GM06990 (cell line): ENCODE measurements at regions not wholly inside any gene's neighbourhood (a gene's known extent, or its start where the extent isn't known, plus 50 kb on each side); places are given as distances from the start of the nearest gene placed in this dataset.

Source experiments
- DNase-seq: peaks from one replicate; pipeline ENCODE4 v3.0.0-alpha.2; 2011; ENCODE audit not compliant: insufficient read length; ENCODE audit errors: extremely low read depth
- H3K27me3 ChIP-seq: replicated peaks from 2 replicates; pipeline ENCODE4 v1.6.0; 2011; ENCODE audit warnings: low read length; ENCODE audit not compliant: control insufficient read depth, insufficient read depth
- H3K36me3 ChIP-seq: 2 replicates; pipeline ENCODE4 v1.5.1; 2011; ENCODE audit warnings: low read length; ENCODE audit not compliant: control insufficient read depth, insufficient read depth
- H3K4me3 ChIP-seq: replicated peaks from 2 replicates; pipeline ENCODE4 v1.5.1; 2011; ENCODE audit warnings: low read depth, mild to moderate bottlenecking, control low read depth, low read length
- TF ChIP-seq, protein P1 (sequence below): IDR thresholded peaks from 2 replicates; pipeline ENCODE4 v1.5.1; 2011; ENCODE audit warnings: low read length, control low read depth, mild to moderate bottlenecking, inconsistent platforms; ENCODE audit not compliant: insufficient read depth, poor library complexity, severe bottlenecking

- no peaks in the 10 kb centered on the region for H3K27me3 ChIP-seq
- no peak for DNase-seq
- H3K4me3 ChIP-seq, result no peak overlapping the region
- H3K36me3 ChIP-seq, result no peaks in the 10 kb centered on the region
- TF ChIP-seq, protein P1, sequence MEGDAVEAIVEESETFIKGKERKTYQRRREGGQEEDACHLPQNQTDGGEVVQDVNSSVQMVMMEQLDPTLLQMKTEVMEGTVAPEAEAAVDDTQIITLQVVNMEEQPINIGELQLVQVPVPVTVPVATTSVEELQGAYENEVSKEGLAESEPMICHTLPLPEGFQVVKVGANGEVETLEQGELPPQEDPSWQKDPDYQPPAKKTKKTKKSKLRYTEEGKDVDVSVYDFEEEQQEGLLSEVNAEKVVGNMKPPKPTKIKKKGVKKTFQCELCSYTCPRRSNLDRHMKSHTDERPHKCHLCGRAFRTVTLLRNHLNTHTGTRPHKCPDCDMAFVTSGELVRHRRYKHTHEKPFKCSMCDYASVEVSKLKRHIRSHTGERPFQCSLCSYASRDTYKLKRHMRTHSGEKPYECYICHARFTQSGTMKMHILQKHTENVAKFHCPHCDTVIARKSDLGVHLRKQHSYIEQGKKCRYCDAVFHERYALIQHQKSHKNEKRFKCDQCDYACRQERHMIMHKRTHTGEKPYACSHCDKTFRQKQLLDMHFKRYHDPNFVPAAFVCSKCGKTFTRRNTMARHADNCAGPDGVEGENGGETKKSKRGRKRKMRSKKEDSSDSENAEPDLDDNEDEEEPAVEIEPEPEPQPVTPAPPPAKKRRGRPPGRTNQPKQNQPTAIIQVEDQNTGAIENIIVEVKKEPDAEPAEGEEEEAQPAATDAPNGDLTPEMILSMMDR, result no peak
Observed at GRCh38 chr15:95600884-95601283, 729.6 kb upstream of the NR2F2 start.

GRCh38 chr15:95601525-95601924 is 729.0 kb upstream of the NR2F2 start:
- DNase-seq, result no peak
- TF ChIP-seq, protein P1, result no peak
- no peaks in the 10 kb centered on the region for H3K27me3 ChIP-seq
- H3K4me3 ChIP-seq, result no peak overlapping the region
- H3K36me3 ChIP-seq, result no peaks in the 10 kb centered on the region

DNA sequence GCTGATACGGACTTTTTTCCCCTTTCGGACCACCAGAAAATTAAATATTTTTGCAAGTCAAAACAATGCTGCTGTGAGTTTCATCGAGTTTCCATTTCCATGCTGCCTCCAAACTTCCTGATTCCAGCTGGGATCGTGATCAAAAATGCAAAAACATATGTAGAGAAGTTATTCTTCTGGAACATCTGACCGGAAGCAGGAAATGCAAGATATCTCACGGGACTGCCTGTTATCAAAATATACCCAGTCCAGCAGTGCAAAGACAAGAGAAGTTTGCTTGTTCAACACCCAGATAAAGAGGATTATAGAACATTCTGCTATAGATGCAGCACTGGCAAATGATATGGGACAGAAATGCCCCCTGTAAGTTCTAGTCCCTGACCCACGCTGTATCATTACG is 726.7 kb upstream of the NR2F2 start:
- no peak for DNase-seq
- H3K36me3 ChIP-seq, result no peaks in the 10 kb centered on the region
- H3K27me3 ChIP-seq, result no peaks in the 10 kb centered on the region
- TF ChIP-seq, protein P1, result no peak
- H3K4me3 ChIP-seq, result no peak overlapping the region

- Histone ChIP-seq H3K27me3 (no peaks in the 10 kb centered on the region), H3K36me3 (no peaks in the 10 kb centered on the region), H3K4me3 (no peak overlapping the region)
- no peak for DNase-seq
- TF ChIP-seq, protein P1, result no peak
Observed at GRCh38 chr15:95604634-95605036, 725.9 kb upstream of the NR2F2 start.

DNA sequence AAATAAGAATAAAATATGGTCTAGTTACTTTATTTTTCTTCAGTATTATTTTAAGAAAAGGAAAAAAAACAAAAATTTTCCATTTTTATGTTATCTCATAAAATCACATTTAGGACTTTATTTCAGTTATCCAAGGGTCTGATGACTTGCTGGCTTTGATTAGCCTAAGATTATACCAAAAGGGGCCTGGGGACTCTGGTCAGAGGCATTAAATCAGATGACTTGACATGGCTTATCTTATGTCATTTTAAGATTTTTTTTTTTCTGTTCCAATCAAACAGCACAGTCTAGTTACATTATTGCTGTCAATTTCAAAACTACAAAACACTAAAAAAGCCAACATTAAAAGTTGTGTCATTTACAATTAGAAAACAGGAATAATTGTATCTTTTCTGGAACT is 725.4 kb upstream of the NR2F2 start:
- Histone ChIP-seq H3K27me3 (no peaks in the 10 kb centered on the region), H3K36me3 (no peaks in the 10 kb centered on the region), H3K4me3 (no peak overlapping the region)
- DNase-seq, result no peak
- TF ChIP-seq, protein P1, result no peak

DNA sequence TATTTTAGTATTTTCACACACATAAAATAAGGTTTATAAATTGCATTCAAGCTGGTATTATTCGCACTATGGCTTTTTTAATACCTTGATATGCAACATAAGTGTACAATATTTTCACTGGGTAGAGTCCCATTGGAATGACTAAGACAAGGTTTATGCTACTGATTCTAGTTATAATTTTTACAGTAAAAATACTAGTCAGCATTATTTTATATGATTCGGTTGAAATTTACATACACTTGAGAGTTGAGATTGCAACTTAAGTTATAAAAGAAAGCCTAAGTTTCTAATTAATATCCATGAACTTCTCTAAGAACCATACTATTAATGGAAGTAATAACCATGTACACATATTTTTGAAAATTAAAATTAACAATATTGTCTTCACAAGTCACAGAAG is 723.9 kb upstream of the NR2F2 start:
- TF ChIP-seq, protein P1, result no peak
- Histone ChIP-seq H3K4me3 (no peak overlapping the region), H3K36me3 (no peaks in the 10 kb centered on the region), H3K27me3 (no peaks in the 10 kb centered on the region)
- no peak for DNase-seq
